ENCODE measurements at regions not wholly inside any gene's neighbourhood (a gene's known extent, or its start where the extent isn't known, plus 50 kb on each side); places are given as distances from the start of the nearest gene placed in this dataset.

DNA sequence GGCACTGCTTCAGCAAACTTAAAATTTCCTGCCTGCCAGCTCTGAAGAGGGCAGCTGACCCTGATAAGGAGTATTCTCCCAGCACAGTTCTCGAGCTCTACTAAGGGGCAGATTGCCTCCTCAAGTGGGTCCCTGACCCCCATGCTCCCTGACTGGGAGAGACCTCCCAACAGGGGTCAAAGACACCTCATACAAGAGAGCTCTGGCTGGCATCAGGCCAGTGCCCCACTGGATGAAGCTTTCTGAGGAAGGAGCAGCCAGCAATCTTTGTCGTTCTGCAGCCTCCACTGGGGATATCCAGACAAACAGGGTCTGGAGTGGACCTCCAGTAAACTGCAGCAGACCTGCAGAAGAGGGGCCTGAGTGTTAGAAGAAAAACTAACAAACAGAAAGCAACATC is 1118.3 kb upstream of the ADGRL3 start (continued):
- TF ChIP-seq CREB1 (IDR thresholded peaks at IDR 0.05; ENCODE audit: low read depth) (no peak), MLLT1 (IDR thresholded peaks at IDR 0.05) (no peak), USF2 (IDR thresholded peaks at IDR 0.05; ENCODE audit: borderline replicate concordance, low read depth, low read length) (no peak)
- TF ChIP-seq, protein P1, sequence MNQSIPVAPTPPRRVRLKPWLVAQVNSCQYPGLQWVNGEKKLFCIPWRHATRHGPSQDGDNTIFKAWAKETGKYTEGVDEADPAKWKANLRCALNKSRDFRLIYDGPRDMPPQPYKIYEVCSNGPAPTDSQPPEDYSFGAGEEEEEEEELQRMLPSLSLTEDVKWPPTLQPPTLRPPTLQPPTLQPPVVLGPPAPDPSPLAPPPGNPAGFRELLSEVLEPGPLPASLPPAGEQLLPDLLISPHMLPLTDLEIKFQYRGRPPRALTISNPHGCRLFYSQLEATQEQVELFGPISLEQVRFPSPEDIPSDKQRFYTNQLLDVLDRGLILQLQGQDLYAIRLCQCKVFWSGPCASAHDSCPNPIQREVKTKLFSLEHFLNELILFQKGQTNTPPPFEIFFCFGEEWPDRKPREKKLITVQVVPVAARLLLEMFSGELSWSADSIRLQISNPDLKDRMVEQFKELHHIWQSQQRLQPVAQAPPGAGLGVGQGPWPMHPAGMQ (IDR thresholded peaks at IDR 0.05; ENCODE audit: borderline replicate concordance): no peak

DNA sequence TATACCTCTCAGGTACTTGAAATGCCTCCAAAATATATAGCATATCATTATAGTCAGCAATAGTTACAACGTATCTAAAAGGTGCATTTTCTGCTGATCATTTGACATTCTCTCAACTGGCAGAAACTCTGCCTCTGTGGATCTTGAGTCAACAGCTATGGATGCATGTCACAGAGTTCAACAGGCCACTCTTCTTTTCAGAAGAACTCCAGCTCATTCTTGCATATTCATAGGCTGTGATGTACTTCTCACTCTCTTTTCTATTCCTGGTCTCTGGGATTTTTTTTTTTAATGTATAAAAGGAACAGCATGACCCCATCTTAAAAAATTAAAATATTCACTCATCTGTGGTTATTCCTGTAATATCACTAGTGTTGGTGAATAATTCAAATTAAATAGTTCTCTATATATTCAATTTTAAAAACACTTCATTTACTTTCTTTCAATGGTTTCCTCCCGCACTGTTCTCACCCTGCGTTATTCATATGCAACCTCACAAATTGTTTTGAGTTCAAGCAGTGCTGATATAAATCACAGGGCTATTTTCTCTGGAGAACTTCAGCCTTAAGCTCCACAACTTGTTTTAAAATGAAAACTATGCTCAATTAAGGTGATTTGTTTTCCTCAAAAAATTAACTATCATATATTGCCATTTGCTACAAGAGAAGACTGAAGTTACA is 1111.2 kb upstream of the ADGRL3 start:
- H3K27me3 ChIP-seq (replicated peaks in 1 of 2; ENCODE audit: control insufficient read depth in 2 of 2, insufficient read depth in 2 of 2, low read length in 1 of 2): no peaks in the 10 kb centered on the region
- H3K4me2 ChIP-seq (ENCODE audit: control insufficient read depth, insufficient read depth): no peak overlapping the region
- ATAC-seq (no peak), DNase-seq (ENCODE audit: low read depth, low spot score) (no peak), FAIRE-seq (no peak)
- H2AFZ ChIP-seq (ENCODE audit: control insufficient read depth, low read depth, low read length): no peak overlapping the region
- ChIA-PET RAD21 (ENCODE audit: unreplicated experiment) (no interaction called here), CTCF (no interaction called here), SMC1A (ENCODE audit: uncharacterized antibody, unreplicated experiment) (no interaction called here), POLR2A (no interaction called here)
- BruUV-seq (replicated peaks): no TSS peak
- H4K20me1 ChIP-seq (ENCODE audit: control insufficient read depth, insufficient read depth): no peaks in the 10 kb centered on the region
- in situ Hi-C loops (cut with MboI) (no loop called here), intact Hi-C loops (cut with micrococcal nuclease; ENCODE audit: unreplicated experiment) (no loop called here)
- no peak overlapping the region for H3K4me3 ChIP-seq
- H3K9me3 ChIP-seq (replicated peaks; ENCODE audit: control insufficient read depth, insufficient read depth, low read length): no peaks in the 10 kb centered on the region
- H3K79me2 ChIP-seq (ENCODE audit: control insufficient read depth, insufficient read depth, low read length): no peaks in the 10 kb centered on the region
- no peaks in the 10 kb centered on the region for H3K36me3 ChIP-seq (ENCODE audit: control insufficient read depth in 2 of 2, insufficient read depth in 2 of 2, low read length in 1 of 2)
- 32% methylated on average over 3 of the region's 3 CpGs for WGBS (ENCODE audit: insufficient coverage, insufficient replicate concordance, low lambda C conversion rate, missing lambda C conversion rate)
- no peak overlapping the region for H3K9ac ChIP-seq (ENCODE audit: control insufficient read depth, insufficient read depth, low read length)
- no peak overlapping the region for H3K27ac ChIP-seq (ENCODE audit: control insufficient read depth, insufficient read depth)
- no peaks in the 10 kb centered on the region for H3K4me1 ChIP-seq (ENCODE audit: control insufficient read depth, insufficient read depth, low read length)
- no peak for TF ChIP-seq YY1 (IDR thresholded peaks at IDR 0.05; ENCODE audit: low read depth, low read length)
- TF ChIP-seq CBX5 (IDR thresholded peaks at IDR 0.05; ENCODE audit: low read depth): no peak
- TF ChIP-seq E4F1 (IDR thresholded peaks at IDR 0.05; ENCODE audit: borderline replicate concordance, partially characterized antibody): no peak
- TF ChIP-seq ATF7 (IDR thresholded peaks at IDR 0.05; ENCODE audit: low read depth): no peak
- TF ChIP-seq DPF2 (IDR thresholded peaks at IDR 0.05): no peak
- TF ChIP-seq RAD21 (IDR thresholded peaks at IDR 0.05; ENCODE audit: insufficient read depth, low read depth, low read length): no peak
- no peak for TF ChIP-seq GABPA (IDR thresholded peaks at IDR 0.05; ENCODE audit: low read depth)
- TF ChIP-seq MYC (IDR thresholded peaks at IDR 0.05; ENCODE audit: insufficient read depth, insufficient read length, insufficient replicate concordance, low read length, severe bottlenecking): no peak
- no peak for TF ChIP-seq HSF1 (IDR thresholded peaks at IDR 0.05; ENCODE audit: low read depth, low read length)

Measured in GM12878 (cell line).